SK-N-SH treated with all-trans-retinoic acid at 6 μM for 48 hours (cell line): ENCODE measurements at regions not wholly inside any gene's neighbourhood (a gene's known extent, or its start where the extent isn't known, plus 50 kb on each side); places are given as distances from the start of the nearest gene placed in this dataset.

Experiments
- ARNTL ChIP-seq: fragments of 450-650 bp; formaldehyde crosslinking; IDR thresholded peaks from 2 replicates; pipeline ENCODE4 v1.5.0; 2020; ENCODE audit warnings: low read depth, mild to moderate bottlenecking, moderate library complexity, borderline replicate concordance
- BACH2 ChIP-seq: fragments of 250-450 bp; sonication (Bioruptor Pico); IDR thresholded peaks from 2 replicates; pipeline ENCODE4 v1.9.0; 2021; ENCODE audit warnings: mild to moderate bottlenecking, borderline replicate concordance
- TCF4 ChIP-seq: fragments of 250-450 bp; sonication (Bioruptor Pico); IDR thresholded peaks from 2 replicates; pipeline ENCODE4 v1.8.0; 2021; ENCODE audit warnings: mild to moderate bottlenecking, moderate library complexity, borderline replicate concordance
- ZNF70 ChIP-seq: fragments of 450-650 bp; formaldehyde crosslinking; IDR thresholded peaks from 2 replicates; pipeline ENCODE4 v1.5.0; 2020; ENCODE audit warnings: mild to moderate bottlenecking, moderate library complexity
- TF ChIP-seq, protein P1 (sequence below): fragments of 250-450 bp; sonication (Bioruptor Pico); IDR thresholded peaks from 2 replicates; pipeline ENCODE4 v1.5.1; 2020; ENCODE audit warnings: low read depth, mild to moderate bottlenecking, moderate library complexity

DNA sequence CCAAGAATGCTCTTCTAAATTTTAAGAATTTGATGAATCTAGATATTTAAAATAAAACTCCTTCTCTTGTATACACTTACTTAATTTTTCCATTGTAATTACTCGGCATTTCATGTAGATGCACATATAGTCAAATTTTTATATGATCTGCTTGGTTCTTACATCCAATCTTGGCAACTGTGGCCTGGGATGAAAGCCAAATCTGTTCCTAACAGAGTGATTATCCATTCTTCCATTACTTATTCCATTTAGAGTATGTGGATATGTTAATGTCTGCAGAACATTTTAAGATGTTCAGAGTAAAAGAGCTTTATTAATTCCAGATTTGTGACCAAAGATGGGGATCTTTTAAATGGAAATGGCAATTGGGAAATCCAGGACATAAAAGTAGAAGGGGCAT lies 144.1 kb upstream of the PDE7B start:
- no peak for TF ChIP-seq BACH2 (CRISPR knock-in tag)
- TF ChIP-seq, protein P1, sequence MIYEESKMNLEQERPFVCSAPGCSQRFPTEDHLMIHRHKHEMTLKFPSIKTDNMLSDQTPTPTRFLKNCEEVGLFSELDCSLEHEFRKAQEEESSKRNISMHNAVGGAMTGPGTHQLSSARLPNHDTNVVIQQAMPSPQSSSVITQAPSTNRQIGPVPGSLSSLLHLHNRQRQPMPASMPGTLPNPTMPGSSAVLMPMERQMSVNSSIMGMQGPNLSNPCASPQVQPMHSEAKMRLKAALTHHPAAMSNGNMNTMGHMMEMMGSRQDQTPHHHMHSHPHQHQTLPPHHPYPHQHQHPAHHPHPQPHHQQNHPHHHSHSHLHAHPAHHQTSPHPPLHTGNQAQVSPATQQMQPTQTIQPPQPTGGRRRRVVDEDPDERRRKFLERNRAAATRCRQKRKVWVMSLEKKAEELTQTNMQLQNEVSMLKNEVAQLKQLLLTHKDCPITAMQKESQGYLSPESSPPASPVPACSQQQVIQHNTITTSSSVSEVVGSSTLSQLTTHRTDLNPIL (CRISPR knock-in tag), result no peak
- TF ChIP-seq ZNF70 (CRISPR knock-in tag), result no peak
- TF ChIP-seq ARNTL (CRISPR knock-in tag), result no peak
- no peak for TF ChIP-seq TCF4 (CRISPR knock-in tag)
